Transverse colon (tissue), 4 donors: ENCODE measurements at regions not wholly inside any gene's neighbourhood (a gene's known extent, or its start where the extent isn't known, plus 50 kb on each side); places are given as distances from the start of the nearest gene placed in this dataset.

Experiments
- EP300 ChIP-seq: sonication (generic); formaldehyde crosslinking; IDR thresholded peaks from one replicate; pipeline ENCODE4 v1.6.1; 2017; ENCODE audit warnings: antibody characterized with exemption, low read depth
- POLR2A ChIP-seq: fragments of 450-650 bp; IDR thresholded peaks from one replicate; pipeline ENCODE4 v1.6.1; 2016; ENCODE audit warnings: antibody characterized with exemption, mild to moderate bottlenecking, moderate library complexity
- POLR2AphosphoS5 ChIP-seq, 3 donors: sonication (generic); formaldehyde crosslinking; IDR thresholded peaks; one replicate each; pipeline ENCODE4 v1.6.1; 2016; ENCODE audit warnings: antibody characterized with exemption in 3 of 3
- TF ChIP-seq, protein P1 (sequence below), 5 experiments: fragments of 200-600 bp in 3 of 5; fragments of 450-650 bp in 2 of 5; sonication (generic) in 3 of 5; IDR thresholded peaks; 1 replicate in 2 of 5; 2 replicates in 3 of 5; pipeline ENCODE4 v1.5.1; 2016 to 2017; ENCODE audit warnings: antibody characterized with exemption in 5 of 5, inconsistent platforms in 3 of 5, mild to moderate bottlenecking in 2 of 5, moderate library complexity in 1 of 5

DNA sequence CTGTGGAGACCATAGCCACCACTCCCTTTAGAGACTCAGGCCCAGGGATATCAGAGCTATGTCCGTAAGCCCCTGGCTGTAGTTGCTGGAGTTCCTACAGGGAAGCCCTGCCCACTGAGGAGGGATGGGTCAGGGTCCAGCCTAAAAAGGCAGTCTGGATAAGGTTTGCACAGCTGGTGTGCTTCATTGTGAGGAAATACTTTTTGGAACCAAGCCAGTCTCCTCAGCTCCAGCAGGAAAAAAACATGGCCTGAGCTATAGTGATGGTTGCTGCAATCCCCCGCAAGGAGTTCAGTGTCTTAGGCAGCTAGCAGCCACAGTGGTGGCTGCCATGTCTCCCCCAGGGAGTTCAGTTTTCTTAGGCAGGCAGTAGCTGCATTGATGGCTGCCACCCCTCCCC lies 52.6 kb upstream of the CYP2C8 start:
- TF ChIP-seq, protein P1, sequence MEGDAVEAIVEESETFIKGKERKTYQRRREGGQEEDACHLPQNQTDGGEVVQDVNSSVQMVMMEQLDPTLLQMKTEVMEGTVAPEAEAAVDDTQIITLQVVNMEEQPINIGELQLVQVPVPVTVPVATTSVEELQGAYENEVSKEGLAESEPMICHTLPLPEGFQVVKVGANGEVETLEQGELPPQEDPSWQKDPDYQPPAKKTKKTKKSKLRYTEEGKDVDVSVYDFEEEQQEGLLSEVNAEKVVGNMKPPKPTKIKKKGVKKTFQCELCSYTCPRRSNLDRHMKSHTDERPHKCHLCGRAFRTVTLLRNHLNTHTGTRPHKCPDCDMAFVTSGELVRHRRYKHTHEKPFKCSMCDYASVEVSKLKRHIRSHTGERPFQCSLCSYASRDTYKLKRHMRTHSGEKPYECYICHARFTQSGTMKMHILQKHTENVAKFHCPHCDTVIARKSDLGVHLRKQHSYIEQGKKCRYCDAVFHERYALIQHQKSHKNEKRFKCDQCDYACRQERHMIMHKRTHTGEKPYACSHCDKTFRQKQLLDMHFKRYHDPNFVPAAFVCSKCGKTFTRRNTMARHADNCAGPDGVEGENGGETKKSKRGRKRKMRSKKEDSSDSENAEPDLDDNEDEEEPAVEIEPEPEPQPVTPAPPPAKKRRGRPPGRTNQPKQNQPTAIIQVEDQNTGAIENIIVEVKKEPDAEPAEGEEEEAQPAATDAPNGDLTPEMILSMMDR (IDR thresholded peaks at IDR 0.05) = no peak
- TF ChIP-seq EP300 (no peak), POLR2A (no peak), POLR2AphosphoS5 (IDR thresholded peaks at IDR 0.05) (no peak)
